H1 (cell line): ENCODE measurements at regions not wholly inside any gene's neighbourhood (a gene's known extent, or its start where the extent isn't known, plus 50 kb on each side); places are given as distances from the start of the nearest gene placed in this dataset.

Source experiments
- CHD7 ChIP-seq: fragments of 300-600 bp; sonication (generic); IDR thresholded peaks from 2 replicates; pipeline ENCODE4 v1.7.1; 2012; ENCODE audit warnings: low read length, moderate library complexity, mild to moderate bottlenecking, inconsistent platforms; ENCODE audit not compliant: insufficient replicate concordance
- CTCF ChIP-seq, 3 experiments: IDR thresholded peaks; 1 replicate in 2 of 3; 2 replicates in 1 of 3; pipeline versions ENCODE4 v1.5.1 to v1.6.1; 2011; ENCODE audit warnings: low read length in 3 of 3, mild to moderate bottlenecking in 3 of 3, inconsistent platforms in 2 of 3, low read depth in 1 of 3, moderate library complexity in 1 of 3; ENCODE audit not compliant: insufficient read depth in 1 of 3; ENCODE audit errors: control extremely low read depth in 1 of 3
- EZH2 ChIP-seq: fragments of 200-600 bp; sonication (generic); IDR thresholded peaks from 2 replicates; pipeline ENCODE4 v1.7.1; 2012; ENCODE audit warnings: low read depth, mild to moderate bottlenecking, moderate library complexity, low read length, inconsistent platforms; ENCODE audit not compliant: severe bottlenecking
- KDM1A ChIP-seq: fragments of 200-600, 300-600 bp; sonication (generic); IDR thresholded peaks from 2 replicates; pipeline ENCODE4 v1.7.1; 2016; ENCODE audit warnings: mild to moderate bottlenecking, low read length, borderline replicate concordance
- POLR2AphosphoS5 ChIP-seq: IDR thresholded peaks from 2 replicates; pipeline ENCODE4 v1.6.1; 2011; ENCODE audit warnings: low read depth, low read length
- SIN3A ChIP-seq, 2 experiments: IDR thresholded peaks in 1 of 2; conservative IDR thresholded peaks in 1 of 2; 2 replicates each; pipeline ENCODE4 v1.6.1; 2011 to 2012; ENCODE audit warnings: low read length in 2 of 2, improper control_type of control experiment in 1 of 2, low read depth in 1 of 2, mild to moderate bottlenecking in 1 of 2
- YY1 ChIP-seq: IDR thresholded peaks from 2 replicates; pipeline ENCODE4 v1.6.1; 2011; ENCODE audit warnings: low read depth, mild to moderate bottlenecking, low read length

- TF ChIP-seq CTCF (IDR thresholded peaks at IDR 0.05; ENCODE audit: control extremely low read depth in 1 of 3, insufficient read depth in 1 of 3, low read depth in 1 of 3, low read length in 3 of 3) (no peak), EZH2 (no peak), KDM1A (no peak), SIN3A (conservative IDR thresholded peaks at IDR 0.05 in 1 of 2, IDR thresholded peaks at IDR 0.05 in 1 of 2; ENCODE audit: low read depth in 1 of 2, low read length in 2 of 2) (no peak), CHD7 (no peak), POLR2AphosphoS5 (no peak), YY1 (no peak)
Measured at GRCh38 chr3:65168547-65168946, 480.7 kb upstream of the ADAMTS9 start.
